Activated CD4-positive, alpha-beta T cell treated with anti-CD3 and anti-CD28 coated beads, Interleukin-10, Interleukin-2, amounts not matched to agents 100 ng/mL and 50 ng/mL, durations not matched to agents 16 hours and 8 hours (primary cell): ENCODE measurements at regions not wholly inside any gene's neighbourhood (a gene's known extent, or its start where the extent isn't known, plus 50 kb on each side); places are given as distances from the start of the nearest gene placed in this dataset.
"Not testable (repeated sequence)": the region's sequence is repeated elsewhere in the genome, so short reads cannot be mapped to it uniquely, and the experiment has no call there.

ENCODE experiments used
- DNase-seq: peaks from one replicate; pipeline ENCODE4 v3.0.0-alpha.2; 2020

- DNase-seq: no peak
These were observed 58.2 kb downstream of the RPRM start for GRCh38 chr2:153420394-153420793.

GRCh38 chr2:153417077-153417476, 61.5 kb downstream of the RPRM start:
- no peak for DNase-seq

GRCh38 chr2:153416071-153416470, 62.5 kb downstream of the RPRM start:
- DNase-seq: no peak

- DNase-seq: no peak
These were observed 69.7 kb downstream of the RPRM start for GRCh38 chr2:153408710-153409385.

GRCh38 chr2:153405196-153405595, 73.4 kb downstream of the RPRM start:
- no peak for DNase-seq

- DNase-seq: no peak
These were observed 73.8 kb downstream of the RPRM start for GRCh38 chr2:153404792-153405191.

GRCh38 chr2:153403940-153404339, 74.6 kb downstream of the RPRM start:
- no peak for DNase-seq

- DNase-seq: not testable (repeated sequence)
These were observed 75.2 kb downstream of the RPRM start for GRCh38 chr2:153403352-153403751.

GRCh38 chr2:153394686-153395085, 83.9 kb downstream of the RPRM start:
- no peak for DNase-seq

GRCh38 chr2:153394247-153394646, 84.3 kb downstream of the RPRM start:
- DNase-seq: no peak

GRCh38 chr2:153393518-153393917, 85.0 kb downstream of the RPRM start:
- no peak for DNase-seq

- no peak for DNase-seq
These were observed 87.4 kb downstream of the RPRM start for GRCh38 chr2:153391131-153391530.

- DNase-seq: no peak
These were observed 90.3 kb downstream of the RPRM start for GRCh38 chr2:153388246-153388645.

- no peak for DNase-seq
These were observed 91.4 kb downstream of the RPRM start for GRCh38 chr2:153387203-153387602.

- no peak for DNase-seq
These were observed 92.1 kb downstream of the RPRM start for GRCh38 chr2:153386481-153386897.

- no peak for DNase-seq
These were observed 104.9 kb downstream of the RPRM start for GRCh38 chr2:153373510-153374279.

- no peak for DNase-seq
These were observed 118.3 kb downstream of the RPRM start for GRCh38 chr2:153360239-153360638.

GRCh38 chr2:153354377-153354776, 124.2 kb downstream of the RPRM start:
- no peak for DNase-seq

GRCh38 chr2:153349603-153350002, 129.0 kb downstream of the RPRM start:
- no peak for DNase-seq

- DNase-seq: no peak
These were observed 130.6 kb downstream of the RPRM start for GRCh38 chr2:153347818-153348495.

- no peak for DNase-seq
These were observed 157.7 kb downstream of the RPRM start for GRCh38 chr2:153320879-153321278.

GRCh38 chr2:153311432-153311831, 167.1 kb downstream of the RPRM start:
- DNase-seq: no peak

- no peak for DNase-seq
These were observed 170.1 kb downstream of the RPRM start for GRCh38 chr2:153308466-153308865.

GRCh38 chr2:153307223-153307622, 171.3 kb downstream of the RPRM start:
- no peak for DNase-seq
